ENCODE measurements at regions not wholly inside any gene's neighbourhood (a gene's known extent, or its start where the extent isn't known, plus 50 kb on each side); places are given as distances from the start of the nearest gene placed in this dataset.

DNA sequence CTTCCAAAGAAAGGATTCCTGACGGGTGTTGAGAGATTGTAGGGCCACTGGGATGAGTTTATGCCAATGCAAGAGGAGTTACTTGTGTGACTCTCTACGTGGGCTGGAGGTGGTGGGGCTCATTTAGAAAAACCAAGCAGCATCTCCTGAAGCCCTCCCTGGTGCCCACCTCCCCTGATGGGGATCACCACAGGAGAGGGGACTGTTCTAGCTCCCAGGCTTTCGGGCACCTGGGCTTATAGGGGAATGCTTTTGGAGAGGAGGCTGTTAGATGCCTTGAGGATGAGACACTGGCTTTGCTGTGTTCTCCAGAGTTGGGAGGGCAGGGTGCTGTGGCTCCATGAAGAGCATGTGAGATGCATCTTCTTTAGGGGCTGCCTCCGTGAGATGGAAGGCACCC, 65.0 kb downstream of the IRX1 start:
- Histone ChIP-seq H3K27ac (no peak overlapping the region), H3K4me1 (no peaks in the 10 kb centered on the region), H3K4me3 (no peak overlapping the region), H3K36me3 (no peaks in the 10 kb centered on the region), H3K27me3 (no peaks in the 10 kb centered on the region), H3K9me3 (no peaks in the 10 kb centered on the region)
- DNase-seq (no peak), ATAC-seq (ENCODE audit: low FRiP score in 2 of 2) (peak in 1 of 2 donors; percentile 19)
- TF ChIP-seq POLR2AphosphoS5 (IDR thresholded peaks at IDR 0.05) (no peak), POLR2A (IDR thresholded peaks at IDR 0.05) (no peak)
- TF ChIP-seq, protein P1, sequence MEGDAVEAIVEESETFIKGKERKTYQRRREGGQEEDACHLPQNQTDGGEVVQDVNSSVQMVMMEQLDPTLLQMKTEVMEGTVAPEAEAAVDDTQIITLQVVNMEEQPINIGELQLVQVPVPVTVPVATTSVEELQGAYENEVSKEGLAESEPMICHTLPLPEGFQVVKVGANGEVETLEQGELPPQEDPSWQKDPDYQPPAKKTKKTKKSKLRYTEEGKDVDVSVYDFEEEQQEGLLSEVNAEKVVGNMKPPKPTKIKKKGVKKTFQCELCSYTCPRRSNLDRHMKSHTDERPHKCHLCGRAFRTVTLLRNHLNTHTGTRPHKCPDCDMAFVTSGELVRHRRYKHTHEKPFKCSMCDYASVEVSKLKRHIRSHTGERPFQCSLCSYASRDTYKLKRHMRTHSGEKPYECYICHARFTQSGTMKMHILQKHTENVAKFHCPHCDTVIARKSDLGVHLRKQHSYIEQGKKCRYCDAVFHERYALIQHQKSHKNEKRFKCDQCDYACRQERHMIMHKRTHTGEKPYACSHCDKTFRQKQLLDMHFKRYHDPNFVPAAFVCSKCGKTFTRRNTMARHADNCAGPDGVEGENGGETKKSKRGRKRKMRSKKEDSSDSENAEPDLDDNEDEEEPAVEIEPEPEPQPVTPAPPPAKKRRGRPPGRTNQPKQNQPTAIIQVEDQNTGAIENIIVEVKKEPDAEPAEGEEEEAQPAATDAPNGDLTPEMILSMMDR (IDR thresholded peaks at IDR 0.05): no peak
- WGBS, 2 donors: 77 to 81% methylated on average over 3 to 4 of the region's 4 CpGs

DNA sequence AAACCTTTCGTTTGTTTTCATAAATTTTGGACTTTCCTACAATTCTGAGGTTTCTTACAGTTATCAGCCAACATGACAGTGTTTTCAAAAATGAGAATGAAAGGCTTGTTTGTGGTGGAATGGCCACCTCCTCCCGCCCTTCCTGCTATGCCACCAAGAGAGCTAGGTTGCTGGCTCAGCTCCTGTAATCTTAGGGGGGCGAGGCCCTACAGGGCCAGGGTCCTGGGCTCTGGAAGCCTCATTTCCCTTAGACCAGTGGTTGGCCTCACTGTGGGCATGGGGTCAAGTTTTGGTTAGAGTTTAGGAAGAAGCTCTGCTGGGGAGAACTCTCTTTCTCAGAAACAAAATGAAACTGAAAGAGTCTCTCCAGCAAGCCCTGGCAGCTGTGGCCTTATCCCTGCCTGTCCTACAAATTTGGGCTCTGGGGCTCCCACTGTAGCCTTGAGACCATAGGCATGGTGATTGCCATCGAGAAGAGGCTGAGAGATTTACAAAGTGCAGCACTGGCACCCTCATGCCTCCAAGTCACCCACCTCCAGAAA, 66.2 kb downstream of the IRX1 start:
- no peaks in the 10 kb centered on the region for H3K27me3 ChIP-seq
- H3K27ac ChIP-seq: no peak overlapping the region
- H3K9me3 ChIP-seq: no peaks in the 10 kb centered on the region
- H3K4me3 ChIP-seq: no peak overlapping the region
- WGBS, 2 donors: 40 to 70% methylated on average over 4 of the region's 4 CpGs
- H3K4me1 ChIP-seq: no peaks in the 10 kb centered on the region
- TF ChIP-seq, protein P1 (IDR thresholded peaks at IDR 0.05): no peak
- TF ChIP-seq POLR2AphosphoS5 (IDR thresholded peaks at IDR 0.05) (no peak), EP300 (IDR thresholded peaks at IDR 0.05) (no peak), POLR2A (IDR thresholded peaks at IDR 0.05) (no peak)
- DNase-seq: no peak
- no peaks in the 10 kb centered on the region for H3K36me3 ChIP-seq
- ATAC-seq (ENCODE audit: low FRiP score in 2 of 2): no peak

DNA sequence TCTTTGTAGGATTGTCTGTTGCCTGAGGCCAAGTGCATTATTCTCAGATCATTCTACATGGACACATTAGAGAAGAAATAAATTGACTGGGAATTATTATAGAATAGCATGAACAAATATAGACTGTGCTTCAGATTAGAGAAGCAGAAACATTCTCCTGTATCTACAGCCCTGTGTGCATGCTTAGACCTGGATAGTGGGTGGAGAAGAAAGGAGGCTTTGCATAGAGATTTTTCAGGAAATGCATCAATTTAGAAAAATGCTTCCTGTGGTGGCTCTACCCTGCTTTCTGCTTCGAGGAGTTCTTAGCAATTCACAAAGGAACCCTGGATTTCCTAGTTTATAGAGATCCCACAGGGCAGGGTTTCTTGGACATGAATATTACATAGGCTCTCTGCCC, 66.7 kb downstream of the IRX1 start:
- no peaks in the 10 kb centered on the region for H3K9me3 ChIP-seq
- ATAC-seq (ENCODE audit: low FRiP score in 2 of 2): no peak
- TF ChIP-seq EP300 (IDR thresholded peaks at IDR 0.05): no peak
- TF ChIP-seq, protein P1 (IDR thresholded peaks at IDR 0.05): no peak
- no peak for TF ChIP-seq POLR2AphosphoS5 (IDR thresholded peaks at IDR 0.05)
- TF ChIP-seq POLR2A (IDR thresholded peaks at IDR 0.05): no peak
- H3K27ac ChIP-seq: no peak overlapping the region
- no peaks in the 10 kb centered on the region for H3K27me3 ChIP-seq
- H3K36me3 ChIP-seq: no peaks in the 10 kb centered on the region
- no peaks in the 10 kb centered on the region for H3K4me1 ChIP-seq
- 9 to 31% methylated on average over 1 of the region's 1 CpG for WGBS, 2 donors
- no peak for DNase-seq
- H3K4me3 ChIP-seq: no peak overlapping the region

DNA sequence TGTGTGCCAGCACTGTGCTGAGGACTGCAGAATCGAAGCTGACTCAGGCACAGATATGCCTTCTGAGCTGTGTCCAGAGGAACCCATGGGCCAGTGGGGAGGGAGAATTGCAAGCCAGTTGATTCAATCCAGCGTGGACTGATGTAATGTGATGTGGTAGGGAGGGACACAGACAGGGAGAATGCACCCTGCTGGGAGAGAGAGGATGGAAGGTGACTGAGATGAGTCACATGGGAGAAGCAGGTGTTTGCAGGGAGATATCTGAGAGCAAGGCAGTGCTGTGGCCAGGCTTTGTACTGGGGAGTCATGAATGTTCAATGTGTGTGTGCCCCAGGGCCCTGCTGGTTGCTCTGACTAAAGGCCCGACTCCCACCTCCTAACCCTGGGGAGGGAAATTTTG, 75.7 kb downstream of the IRX1 start:
- no peaks in the 10 kb centered on the region for H3K27me3 ChIP-seq
- H3K4me1 ChIP-seq: no peaks in the 10 kb centered on the region
- H3K27ac ChIP-seq: no peak overlapping the region
- TF ChIP-seq POLR2A (IDR thresholded peaks at IDR 0.05): no peak
- ATAC-seq (ENCODE audit: low FRiP score in 2 of 2): peak; percentile 16 to 49
- H3K9me3 ChIP-seq: no peaks in the 10 kb centered on the region
- no peak for DNase-seq
- H3K36me3 ChIP-seq: no peaks in the 10 kb centered on the region
- 47 to 48% methylated on average over 3 of the region's 3 CpGs for WGBS, 2 donors
- H3K4me3 ChIP-seq: no peak overlapping the region

DNA sequence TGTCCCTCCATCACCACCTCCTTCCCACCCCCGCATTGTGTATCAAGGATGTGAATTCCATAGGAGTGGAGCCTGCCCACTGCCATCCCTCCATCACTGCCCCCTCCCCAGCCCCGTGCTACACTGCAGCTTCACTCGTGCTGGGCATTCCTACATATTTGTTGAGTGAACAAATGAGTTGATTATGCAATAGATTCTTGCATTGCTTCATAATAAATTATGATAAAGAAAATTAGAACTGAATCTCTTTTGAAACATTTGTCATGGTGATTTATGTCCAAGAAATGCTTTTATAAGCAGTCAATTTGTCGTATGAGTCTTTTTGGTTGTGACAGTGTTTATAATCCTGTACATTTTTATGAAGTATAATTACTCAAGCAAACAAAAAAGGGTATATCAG, 83.2 kb downstream of the IRX1 start:
- Histone ChIP-seq H3K4me1 (no peaks in the 10 kb centered on the region), H3K4me3 (no peak overlapping the region), H3K9me3 (no peaks in the 10 kb centered on the region), H3K27ac (no peak overlapping the region), H3K36me3 (no peaks in the 10 kb centered on the region), H3K27me3 (no peaks in the 10 kb centered on the region)
- TF ChIP-seq EP300 (IDR thresholded peaks at IDR 0.05) (no peak), POLR2A (IDR thresholded peaks at IDR 0.05) (no peak), POLR2AphosphoS5 (IDR thresholded peaks at IDR 0.05) (no peak)
- TF ChIP-seq, protein P1 (IDR thresholded peaks at IDR 0.05): no peak
- 75% methylated on average over 4 of the region's 4 CpGs for WGBS, 2 donors
- no peak for ATAC-seq (ENCODE audit: low FRiP score in 2 of 2)
- no peak for DNase-seq
